MCF 10A (cell line): ENCODE measurements at regions not wholly inside any gene's neighbourhood (a gene's known extent, or its start where the extent isn't known, plus 50 kb on each side); places are given as distances from the start of the nearest gene placed in this dataset.
A peak's percentile ranks its signal among the peaks of the same experiment; 100 is the strongest.
"Not testable (repeated sequence)": the region's sequence is repeated elsewhere in the genome, so short reads cannot be mapped to it uniquely, and the experiment has no call there.

ENCODE experiments used
- BruUV-seq: library from RNA; stranded (reverse); fragments of 400-500 nt; replicated peaks from 2 replicates; lab custom pipeline; 2021; lab: Mats Ljungman, UMichigan
- CTCF ChIA-PET: fragments of 300-600 bp; sonication (Branson Sonifier 250); formaldehyde crosslinking; extraction: SDS; loops from one replicate; lab custom pipeline; 2021; ENCODE audit warnings: antibody characterized with exemption, inconsistent platforms; lab: Yijun Ruan, JAX
- POLR2A ChIA-PET: fragments of 300-600, 350-650 bp; sonication (Branson Sonifier 250); formaldehyde crosslinking; extraction: SDS; loops from one replicate; lab custom pipeline; 2020; ENCODE audit warnings: antibody characterized with exemption, inconsistent platforms; lab: Yijun Ruan, JAX
- DNase-seq: peaks from one replicate; pipeline ENCODE4 v3.0.0-alpha.2; 2018; ENCODE audit not compliant: unreplicated experiment
- H3K27ac Mint-ChIP-seq: one replicate; pipeline ENCODE4 v1.8.0; 2022; ENCODE audit warnings: mild to moderate bottlenecking, low read depth, mixed read lengths; ENCODE audit not compliant: unreplicated experiment
- H3K27me3 Mint-ChIP-seq: one replicate; pipeline ENCODE4 v1.8.0; 2022; ENCODE audit warnings: mixed read lengths; ENCODE audit not compliant: insufficient read depth, unreplicated experiment
- H3K36me3 Mint-ChIP-seq: one replicate; pipeline ENCODE4 v1.8.0; 2022; ENCODE audit warnings: mild to moderate bottlenecking, moderate library complexity, mixed read lengths; ENCODE audit not compliant: insufficient read depth, unreplicated experiment
- H3K4me1 Mint-ChIP-seq: one replicate; pipeline ENCODE4 v1.8.0; 2022; ENCODE audit warnings: mixed read lengths; ENCODE audit not compliant: insufficient read depth, unreplicated experiment
- H3K4me3 Mint-ChIP-seq: one replicate; pipeline ENCODE4 v1.8.0; 2022; ENCODE audit warnings: mild to moderate bottlenecking, moderate library complexity, mixed read lengths; ENCODE audit not compliant: unreplicated experiment
- H3K9me3 Mint-ChIP-seq: one replicate; pipeline ENCODE4 v1.8.0; 2022; ENCODE audit warnings: mixed read lengths; ENCODE audit not compliant: unreplicated experiment
- intact Hi-C: fragments of 100-400 bp; cut with micrococcal nuclease; formaldehyde crosslinking; loops from 2 replicates; pipeline ENCODE4 v1.14.1; 2022
- TF ChIP-seq, protein P1 (sequence below): fragments of 200-600 bp; IDR thresholded peaks from one replicate; pipeline ENCODE4 v1.8.0; 2022; ENCODE audit warnings: antibody characterized with exemption, mild to moderate bottlenecking; ENCODE audit not compliant: unreplicated experiment

DNA sequence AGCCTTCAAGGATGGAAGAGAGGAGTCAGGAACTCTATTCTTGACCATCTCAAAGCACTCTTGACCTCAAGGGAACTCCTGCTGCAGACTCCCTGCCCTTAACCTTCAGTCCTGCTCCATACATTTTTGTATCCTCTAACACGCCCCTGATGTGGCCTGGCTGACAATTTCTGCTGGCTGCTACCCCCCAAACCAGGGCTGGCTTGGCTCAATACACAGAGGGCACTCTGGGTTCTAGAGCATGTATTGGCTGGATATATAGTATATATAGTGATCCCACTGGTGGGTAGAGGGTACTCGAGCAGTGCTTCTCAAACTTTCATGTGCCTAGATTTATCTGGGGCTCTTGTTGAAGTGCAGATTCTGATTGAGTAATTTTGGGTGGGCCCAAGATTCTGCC, 101.9 kb downstream of the SMIM20 start:
- POLR2A ChIA-PET: interaction anchor here (0.8 kb wide), 1 partner anchor 15 kb away, joined by 3 read pairs; no protein-coding TSS in a partner anchor
- BruUV-seq: no TSS peak
- CTCF ChIA-PET: interaction anchor here (2.6 kb wide), 1 partner anchor 28 kb away, joined by 15 read pairs; no protein-coding TSS in a partner anchor
- H3K27me3 Mint-ChIP-seq: peaks cover 36% of the 10 kb centered on the region
- H3K36me3 Mint-ChIP-seq: no peaks in the 10 kb centered on the region
- TF ChIP-seq, protein P1, sequence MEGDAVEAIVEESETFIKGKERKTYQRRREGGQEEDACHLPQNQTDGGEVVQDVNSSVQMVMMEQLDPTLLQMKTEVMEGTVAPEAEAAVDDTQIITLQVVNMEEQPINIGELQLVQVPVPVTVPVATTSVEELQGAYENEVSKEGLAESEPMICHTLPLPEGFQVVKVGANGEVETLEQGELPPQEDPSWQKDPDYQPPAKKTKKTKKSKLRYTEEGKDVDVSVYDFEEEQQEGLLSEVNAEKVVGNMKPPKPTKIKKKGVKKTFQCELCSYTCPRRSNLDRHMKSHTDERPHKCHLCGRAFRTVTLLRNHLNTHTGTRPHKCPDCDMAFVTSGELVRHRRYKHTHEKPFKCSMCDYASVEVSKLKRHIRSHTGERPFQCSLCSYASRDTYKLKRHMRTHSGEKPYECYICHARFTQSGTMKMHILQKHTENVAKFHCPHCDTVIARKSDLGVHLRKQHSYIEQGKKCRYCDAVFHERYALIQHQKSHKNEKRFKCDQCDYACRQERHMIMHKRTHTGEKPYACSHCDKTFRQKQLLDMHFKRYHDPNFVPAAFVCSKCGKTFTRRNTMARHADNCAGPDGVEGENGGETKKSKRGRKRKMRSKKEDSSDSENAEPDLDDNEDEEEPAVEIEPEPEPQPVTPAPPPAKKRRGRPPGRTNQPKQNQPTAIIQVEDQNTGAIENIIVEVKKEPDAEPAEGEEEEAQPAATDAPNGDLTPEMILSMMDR: no peak
- H3K4me1 Mint-ChIP-seq: peaks cover 14% of the 10 kb centered on the region
- no peaks in the 10 kb centered on the region for H3K9me3 Mint-ChIP-seq
- intact Hi-C loops: no loop called here
- DNase-seq: no peak
- H3K4me3 Mint-ChIP-seq: no peak overlapping the region
- H3K27ac Mint-ChIP-seq: no peak overlapping the region

DNA sequence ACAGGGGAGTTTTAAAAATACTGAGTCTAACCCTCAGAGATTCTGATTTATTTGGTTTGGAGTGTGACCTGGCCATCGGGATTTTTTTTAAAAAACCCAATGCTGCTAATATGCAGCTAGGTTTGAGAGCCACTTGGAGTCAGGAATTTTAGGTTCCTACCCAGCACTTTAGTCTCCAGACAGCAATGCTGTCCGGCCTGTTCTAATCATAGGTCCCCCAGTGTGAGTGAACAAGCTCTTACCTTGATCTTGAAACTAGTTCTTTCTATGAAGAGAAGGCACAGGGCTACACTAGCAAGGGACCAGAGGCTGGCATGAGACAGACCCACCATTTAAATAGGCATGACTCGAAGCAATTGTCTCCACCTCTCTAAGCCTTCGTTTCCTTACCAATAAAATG, 103.5 kb downstream of the SMIM20 start:
- no peak for DNase-seq
- Mint-ChIP-seq H3K4me1 (peaks cover 30% of the 10 kb centered on the region), H3K9me3 (no peaks in the 10 kb centered on the region), H3K27ac (no peak overlapping the region), H3K36me3 (no peaks in the 10 kb centered on the region), H3K4me3 (no peak overlapping the region), H3K27me3 (peaks cover 21% of the 10 kb centered on the region)
- POLR2A ChIA-PET: interaction anchor here (1.5 kb wide), 1 partner anchor 30 kb away, joined by 5 read pairs; no protein-coding TSS in a partner anchor
- no TSS peak for BruUV-seq
- TF ChIP-seq, protein P1: no peak
- CTCF ChIA-PET: interaction anchor here (0.7 to 2.6 kb wide), 4 partner anchors 29 to 331 kb away, joined by 3 to 15 read pairs (median 3); no protein-coding TSS in a partner anchor
- intact Hi-C loops: no loop called here

DNA sequence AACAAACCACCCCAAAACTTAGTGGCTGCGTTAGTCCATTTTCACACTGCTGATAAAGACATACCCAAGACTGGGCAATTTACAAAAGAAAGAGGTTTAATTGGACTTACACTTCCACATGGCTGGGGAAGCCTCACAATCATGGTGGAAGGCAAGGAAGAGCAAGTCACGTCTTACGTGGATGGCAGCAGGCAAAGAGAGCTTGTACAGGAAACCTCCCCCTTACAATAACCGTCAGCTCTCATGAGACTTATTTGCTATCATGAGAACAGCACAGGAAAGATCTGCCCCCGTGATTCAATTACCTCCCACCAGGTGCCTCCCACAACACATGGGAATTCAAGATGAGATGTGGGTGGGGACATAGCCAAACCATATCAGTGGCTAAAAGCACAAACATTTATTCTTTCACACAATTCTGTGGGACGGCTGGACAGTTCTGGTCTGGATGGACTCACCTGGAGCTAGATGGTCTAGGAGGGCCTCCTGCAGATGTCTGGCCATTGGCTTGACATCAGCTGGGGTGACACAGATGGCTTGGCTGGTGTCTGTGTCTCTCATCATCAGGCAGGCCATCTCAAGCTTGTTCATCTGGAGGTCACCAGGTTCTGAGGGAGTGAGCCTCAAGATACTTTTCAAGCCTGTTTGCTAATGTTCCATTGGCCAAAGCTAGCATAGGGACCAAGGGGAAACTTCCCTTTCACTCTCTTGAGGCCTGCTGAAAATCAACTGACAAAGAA, 104.1 kb downstream of the SMIM20 start:
- DNase-seq, H3K4me3 Mint-ChIP-seq, H3K27ac Mint-ChIP-seq, H3K36me3 Mint-ChIP-seq, intact Hi-C loops, BruUV-seq, H3K9me3 Mint-ChIP-seq: not testable (repeated sequence)
- peaks cover 35% of the 10 kb centered on the region for H3K4me1 Mint-ChIP-seq
- POLR2A ChIA-PET: interaction anchor here (1.5 kb wide), 1 partner anchor 30 kb away, joined by 5 read pairs; no protein-coding TSS in a partner anchor
- CTCF ChIA-PET: interaction anchor here (0.7 to 2.6 kb wide), 4 partner anchors 30 to 330 kb away, joined by 3 to 15 read pairs (median 3); no protein-coding TSS in a partner anchor
- H3K27me3 Mint-ChIP-seq: peaks cover 15% of the 10 kb centered on the region

DNA sequence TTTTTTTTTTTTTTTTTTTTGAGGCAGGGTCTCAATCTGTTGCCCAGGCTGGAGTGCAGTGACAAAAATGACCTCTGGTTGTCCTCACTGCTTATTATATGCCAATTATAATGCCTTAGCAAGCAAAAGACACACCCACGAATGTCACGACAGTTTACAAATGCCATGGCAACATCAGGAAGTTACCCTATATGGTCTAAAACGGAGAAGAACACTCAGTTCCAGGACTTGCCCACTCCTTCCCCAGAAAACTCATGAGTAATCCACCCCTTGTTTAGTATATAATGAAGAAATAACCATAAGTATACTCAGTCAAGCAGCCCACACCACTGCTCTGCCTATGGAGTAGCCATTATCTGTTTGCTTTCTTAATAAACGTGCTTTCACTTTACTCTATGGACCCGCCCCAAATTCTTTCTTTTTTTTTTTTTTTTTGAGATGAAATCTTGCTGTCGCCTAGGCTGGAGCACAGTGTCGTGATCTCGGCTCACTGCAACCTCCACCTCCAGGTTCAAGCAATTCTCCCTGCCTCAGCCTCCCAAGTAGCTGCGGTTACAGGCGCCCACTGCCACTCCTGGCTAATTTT, 106.2 kb downstream of the SMIM20 start:
- peak overlapping the region; percentile 80 for H3K27ac Mint-ChIP-seq
- CTCF ChIA-PET: interaction anchor here (0.6 to 0.7 kb wide), 3 partner anchors 300 to 404 kb away, joined by 3 to 5 read pairs (median 4); no protein-coding TSS in a partner anchor
- peaks cover 35% of the 10 kb centered on the region for H3K4me1 Mint-ChIP-seq
- no TSS peak for BruUV-seq
- H3K9me3 Mint-ChIP-seq: no peaks in the 10 kb centered on the region
- intact Hi-C loops: loop anchor here (5.0 kb wide), 1 partner anchor 42 kb away; no protein-coding TSS in a partner anchor
- H3K27me3 Mint-ChIP-seq: no peaks in the 10 kb centered on the region
- DNase-seq: peak; percentile 79
- TF ChIP-seq, protein P1: no peak
- H3K36me3 Mint-ChIP-seq: no peaks in the 10 kb centered on the region
- H3K4me3 Mint-ChIP-seq: peak overlapping the region; percentile 37
- POLR2A ChIA-PET: interaction anchor here (0.8 kb wide), 1 partner anchor 108 kb away, joined by 3 read pairs; no protein-coding TSS in a partner anchor
